ENCODE measurements at regions not wholly inside any gene's neighbourhood (a gene's known extent, or its start where the extent isn't known, plus 50 kb on each side); places are given as distances from the start of the nearest gene placed in this dataset.

- DNase-seq: no peak
Measured at GRCh38 chr11:112884012-112884767, 77.0 kb upstream of the NCAM1 start.

DNA sequence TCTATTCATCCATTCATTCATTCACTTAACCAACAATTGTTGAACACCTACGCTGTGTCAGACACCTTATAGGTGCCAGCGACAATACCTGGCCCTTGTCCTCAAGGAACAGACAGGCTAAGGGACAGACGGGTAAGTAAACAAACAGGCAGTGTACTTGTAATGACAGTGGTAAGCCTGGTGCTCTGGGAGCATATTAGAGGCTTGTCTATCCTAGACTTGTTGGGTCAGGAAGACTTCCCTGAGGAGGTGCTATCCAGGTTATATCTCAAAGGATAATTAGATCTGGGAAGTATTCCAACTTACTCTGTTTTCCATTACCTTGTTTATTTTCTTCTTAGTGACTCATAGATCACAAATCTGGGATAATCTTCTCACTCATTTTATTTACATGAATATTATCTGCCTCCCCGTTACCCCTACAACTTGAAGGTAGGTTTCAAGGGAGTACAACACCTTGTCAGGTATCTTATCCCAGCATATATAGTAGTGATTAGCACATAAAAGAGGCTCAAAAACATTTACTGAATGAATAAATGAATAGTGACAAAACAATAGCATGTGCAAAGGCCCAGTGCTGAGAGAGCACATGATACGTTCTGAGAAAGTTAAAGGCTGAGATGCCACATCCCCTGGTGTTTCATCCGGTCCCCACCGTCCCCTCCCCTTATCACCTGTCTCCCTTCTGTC lies 75.3 kb upstream of the NCAM1 start:
- peak; percentile 32 for DNase-seq

DNA sequence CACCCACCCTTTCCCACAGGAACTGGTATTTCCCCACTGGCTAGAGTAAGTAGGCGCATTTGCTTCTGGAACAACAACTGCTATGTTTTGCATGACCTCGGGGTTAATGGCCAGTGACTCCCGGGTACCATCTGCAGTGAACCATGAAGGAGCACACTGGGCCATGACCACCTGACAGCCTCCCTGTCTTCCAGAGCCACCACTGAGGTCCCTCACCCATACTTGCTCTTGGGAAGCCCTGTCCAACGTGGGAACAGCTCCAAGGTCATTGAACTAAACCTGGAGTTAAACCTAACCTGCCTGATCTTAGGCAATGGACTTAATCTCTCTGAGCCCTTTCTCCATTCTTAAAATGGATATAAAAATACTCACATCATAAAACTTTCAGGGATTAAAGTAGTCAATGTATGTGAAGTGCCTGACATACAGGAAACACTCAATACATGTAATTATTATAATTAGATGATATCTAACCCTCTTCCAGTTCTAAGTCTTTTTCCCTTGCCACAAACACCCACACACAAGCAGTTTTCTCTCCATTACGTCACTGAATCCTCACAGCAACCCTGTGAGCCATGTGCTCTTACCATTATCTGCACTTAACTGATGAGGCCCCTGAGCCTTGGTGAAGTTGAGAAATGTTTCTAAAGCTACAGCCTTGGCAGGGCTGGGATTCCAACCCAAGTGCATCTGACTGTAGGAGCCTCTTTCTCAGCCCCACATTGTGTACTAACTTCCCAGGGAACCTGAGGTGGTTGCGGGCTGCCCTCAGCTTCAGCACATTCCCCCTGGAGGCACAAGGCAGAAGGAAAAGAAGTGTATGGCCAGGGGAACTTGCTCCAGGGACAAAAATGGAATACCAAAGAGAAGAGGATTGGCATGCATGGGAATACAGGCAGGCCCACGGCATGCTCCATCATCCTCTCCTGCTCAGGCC lies 74.5 kb upstream of the NCAM1 start:
- DNase-seq: no peak

- no peak for DNase-seq
Measured at GRCh38 chr11:112889446-112889845, 71.8 kb upstream of the NCAM1 start.

- DNase-seq: no peak
Measured at GRCh38 chr11:112899235-112900006, 61.8 kb upstream of the NCAM1 start.

DNA sequence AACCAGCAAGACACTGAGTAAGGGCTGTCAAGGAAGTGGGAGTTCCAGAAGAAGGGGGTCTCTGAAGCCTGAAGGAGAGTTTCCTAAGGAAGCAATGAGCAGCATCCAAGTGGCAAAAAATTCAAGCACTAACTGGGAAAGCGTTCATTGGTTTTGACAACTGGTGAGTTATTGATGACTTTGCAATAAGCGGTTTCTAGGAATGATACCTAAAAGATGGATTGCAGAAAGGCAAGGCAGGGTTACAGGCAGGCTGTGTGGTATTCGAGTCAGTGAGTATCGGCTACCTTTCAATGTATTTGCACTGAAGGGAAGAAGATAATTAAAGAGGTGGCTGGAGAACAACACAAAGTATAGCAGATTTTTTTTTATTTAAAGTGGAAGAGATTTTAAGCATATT lies 59.3 kb upstream of the NCAM1 start:
- DNase-seq: no peak

- DNase-seq: no peak
Measured at GRCh38 chr11:112902361-112903011, 58.7 kb upstream of the NCAM1 start.

DNA sequence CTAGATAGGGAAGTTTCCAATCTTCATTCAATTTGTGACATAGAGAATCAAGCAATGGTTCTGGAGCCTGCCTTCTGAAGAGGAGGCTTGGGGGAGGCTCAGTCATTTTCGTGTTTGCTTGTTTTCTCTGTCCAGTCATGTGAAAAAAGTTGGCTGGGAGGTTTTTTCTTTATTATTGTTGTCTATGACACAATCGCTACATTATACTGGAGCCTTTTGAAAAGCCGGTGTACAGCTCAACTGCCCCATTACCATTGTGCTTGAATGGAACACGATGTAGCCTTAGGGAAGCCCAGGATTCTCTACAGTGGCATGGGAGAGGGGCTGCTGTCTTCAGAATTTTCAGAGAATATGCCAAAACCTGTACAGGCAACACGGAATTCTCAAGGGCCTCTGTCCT lies 57.9 kb upstream of the NCAM1 start:
- peak; percentile 32 for DNase-seq

- no peak for DNase-seq
Measured at GRCh38 chr11:112911124-112911523, 50.1 kb upstream of the NCAM1 start.

Data from NCI-H1092 treated with DMSO at 0.1 percent for 48 hours (cell line).